ENCODE measurements at regions not wholly inside any gene's neighbourhood (a gene's known extent, or its start where the extent isn't known, plus 50 kb on each side); places are given as distances from the start of the nearest gene placed in this dataset.

GRCh38 chr10:69742356-69742695 lies 59.4 kb upstream of the COL13A1 start:
- Histone ChIP-seq H3K27me3 (ENCODE audit: control insufficient read depth, insufficient read depth, low read length) (peaks cover 5% of the 10 kb centered on the region; the same call in 1 of the 2 replicates), H3K36me3 (ENCODE audit: control insufficient read depth, insufficient read depth, low read length) (no peaks in the 10 kb centered on the region), H3K4me3 (ENCODE audit: low read depth, low read length) (no peak overlapping the region)
- ChIA-PET POLR2A (no interaction called here), CTCF (interaction anchor here (1.1 to 3.5 kb wide), 15 partner anchors 9 to 216 kb away, joined by 3 to 32 read pairs (median 5); partner anchors contain the start of gene COL13A1)
- TF ChIP-seq, protein P1, sequence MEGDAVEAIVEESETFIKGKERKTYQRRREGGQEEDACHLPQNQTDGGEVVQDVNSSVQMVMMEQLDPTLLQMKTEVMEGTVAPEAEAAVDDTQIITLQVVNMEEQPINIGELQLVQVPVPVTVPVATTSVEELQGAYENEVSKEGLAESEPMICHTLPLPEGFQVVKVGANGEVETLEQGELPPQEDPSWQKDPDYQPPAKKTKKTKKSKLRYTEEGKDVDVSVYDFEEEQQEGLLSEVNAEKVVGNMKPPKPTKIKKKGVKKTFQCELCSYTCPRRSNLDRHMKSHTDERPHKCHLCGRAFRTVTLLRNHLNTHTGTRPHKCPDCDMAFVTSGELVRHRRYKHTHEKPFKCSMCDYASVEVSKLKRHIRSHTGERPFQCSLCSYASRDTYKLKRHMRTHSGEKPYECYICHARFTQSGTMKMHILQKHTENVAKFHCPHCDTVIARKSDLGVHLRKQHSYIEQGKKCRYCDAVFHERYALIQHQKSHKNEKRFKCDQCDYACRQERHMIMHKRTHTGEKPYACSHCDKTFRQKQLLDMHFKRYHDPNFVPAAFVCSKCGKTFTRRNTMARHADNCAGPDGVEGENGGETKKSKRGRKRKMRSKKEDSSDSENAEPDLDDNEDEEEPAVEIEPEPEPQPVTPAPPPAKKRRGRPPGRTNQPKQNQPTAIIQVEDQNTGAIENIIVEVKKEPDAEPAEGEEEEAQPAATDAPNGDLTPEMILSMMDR (IDR thresholded peaks at IDR 0.05; ENCODE audit: insufficient read depth, low read depth, low read length) = no peak
- no peak for DNase-seq (ENCODE audit: low read depth)

DNA sequence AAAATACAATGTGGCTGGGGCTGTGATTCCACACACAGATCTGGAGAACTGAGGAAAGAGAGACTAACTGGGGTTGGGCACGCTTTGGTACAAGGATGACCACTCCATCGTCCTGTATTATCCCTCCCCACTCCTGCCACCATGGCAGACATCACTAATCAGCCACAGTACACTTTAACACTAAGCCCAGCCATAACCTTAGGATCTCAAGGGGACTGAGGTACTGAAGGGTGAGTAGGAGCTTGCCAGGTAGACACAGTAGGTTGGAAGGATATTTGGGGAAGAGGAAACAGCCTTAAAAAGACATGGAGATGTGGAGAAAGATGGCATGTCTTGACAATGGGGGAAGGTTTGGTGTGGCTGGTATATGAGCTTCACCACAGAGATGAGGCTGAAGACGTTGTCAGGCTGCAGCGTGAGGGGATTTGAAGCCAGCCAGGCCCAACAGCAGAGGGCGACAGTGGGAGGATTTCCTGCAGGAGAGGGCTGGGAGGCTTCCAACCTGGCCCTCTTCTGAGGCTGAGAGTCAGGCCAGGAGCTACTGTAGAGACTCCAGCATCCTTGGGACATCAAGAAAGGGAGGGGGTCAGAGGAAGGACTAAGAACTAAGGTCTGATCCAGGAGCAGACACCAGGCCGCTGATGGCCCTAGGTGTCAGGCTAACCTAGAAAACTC lies 58.6 kb upstream of the COL13A1 start:
- no peak for DNase-seq (ENCODE audit: low read depth)
- TF ChIP-seq, protein P1 (IDR thresholded peaks at IDR 0.05; ENCODE audit: insufficient read depth, low read depth, low read length) = peak; percentile 66
- ChIA-PET POLR2A (interaction anchor here (0.6 kb wide), 1 partner anchor 15 kb away, joined by 3 read pairs; no protein-coding TSS in a partner anchor), CTCF (interaction anchor here (0.8 to 3.5 kb wide), 19 partner anchors 8 to 216 kb away, joined by 3 to 32 read pairs (median 5); partner anchors contain the start of gene COL13A1)
- Histone ChIP-seq H3K36me3 (ENCODE audit: control insufficient read depth, insufficient read depth, low read length) (no peaks in the 10 kb centered on the region), H3K27me3 (ENCODE audit: control insufficient read depth, insufficient read depth, low read length) (peaks cover 7% of the 10 kb centered on the region; the same call in 1 of the 2 replicates), H3K4me3 (ENCODE audit: low read depth, low read length) (no peak overlapping the region)

- DNase-seq (ENCODE audit: low read depth) = no peak
- Histone ChIP-seq H3K27me3 (ENCODE audit: control insufficient read depth, insufficient read depth, low read length) (peaks cover 7% of the 10 kb centered on the region; the same call in 1 of the 2 replicates), H3K36me3 (ENCODE audit: control insufficient read depth, insufficient read depth, low read length) (no peaks in the 10 kb centered on the region), H3K4me3 (ENCODE audit: low read depth, low read length) (no peak overlapping the region)
- TF ChIP-seq, protein P1 (IDR thresholded peaks at IDR 0.05; ENCODE audit: insufficient read depth, low read depth, low read length) = no peak
- ChIA-PET POLR2A (no interaction called here), CTCF (interaction anchor here (1.0 to 3.5 kb wide), 6 partner anchors 12 to 171 kb away, joined by 3 to 32 read pairs (median 11); partner anchors contain the start of gene COL13A1)
Observed at GRCh38 chr10:69744971-69745370, 56.7 kb upstream of the COL13A1 start.

GRCh38 chr10:69745698-69746097 lies 56.0 kb upstream of the COL13A1 start:
- DNase-seq (ENCODE audit: low read depth) = no peak
- POLR2A ChIA-PET = no interaction called here
- peaks cover 7% of the 10 kb centered on the region; the same call in 1 of the 2 replicates for H3K27me3 ChIP-seq (ENCODE audit: control insufficient read depth, insufficient read depth, low read length)
- TF ChIP-seq, protein P1 (IDR thresholded peaks at IDR 0.05; ENCODE audit: insufficient read depth, low read depth, low read length) = no peak
- no peaks in the 10 kb centered on the region for H3K36me3 ChIP-seq (ENCODE audit: control insufficient read depth, insufficient read depth, low read length)
- H3K4me3 ChIP-seq (ENCODE audit: low read depth, low read length) = no peak overlapping the region
- CTCF ChIA-PET = interaction anchor here (1.2 kb wide), 1 partner anchor 28 kb away, joined by 3 read pairs; no protein-coding TSS in a partner anchor

DNA sequence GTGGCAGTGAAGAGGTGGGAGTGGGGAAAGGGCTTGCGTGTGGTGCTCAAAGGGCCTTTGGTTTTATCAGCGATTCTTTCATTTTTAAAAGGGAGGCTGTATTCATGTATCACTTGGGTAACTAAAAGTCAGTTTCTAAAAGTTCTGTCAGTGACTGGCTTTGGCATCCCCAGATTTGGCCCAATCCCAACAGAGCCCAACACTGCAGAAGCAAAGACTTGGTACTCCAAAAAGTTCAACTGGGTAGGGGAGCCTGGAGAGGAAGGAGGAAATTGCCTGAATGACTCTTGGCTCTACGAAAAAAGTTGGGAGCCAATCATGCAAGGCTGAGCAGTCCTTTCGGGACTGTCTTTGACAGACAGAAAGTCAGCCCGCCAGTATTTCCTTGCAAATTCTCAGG lies 54.5 kb upstream of the COL13A1 start:
- Histone ChIP-seq H3K27me3 (ENCODE audit: control insufficient read depth, insufficient read depth, low read length) (peaks cover 9% of the 10 kb centered on the region), H3K4me3 (ENCODE audit: low read depth, low read length) (no peak overlapping the region), H3K36me3 (ENCODE audit: control insufficient read depth, insufficient read depth, low read length) (no peaks in the 10 kb centered on the region)
- CTCF ChIA-PET = interaction anchor here (1.1 kb wide), 1 partner anchor 53 kb away, joined by 4 read pairs; no protein-coding TSS in a partner anchor
- DNase-seq (ENCODE audit: low read depth) = no peak
- TF ChIP-seq, protein P1 (IDR thresholded peaks at IDR 0.05; ENCODE audit: insufficient read depth, low read depth, low read length) = no peak
- POLR2A ChIA-PET = no interaction called here
